MM.1S (cell line): ENCODE measurements at regions not wholly inside any gene's neighbourhood (a gene's known extent, or its start where the extent isn't known, plus 50 kb on each side); places are given as distances from the start of the nearest gene placed in this dataset.
"Not testable (repeated sequence)": the region's sequence is repeated elsewhere in the genome, so short reads cannot be mapped to it uniquely, and the experiment has no call there.

Experiments used
- DNase-seq: peaks from one replicate; pipeline ENCODE4 v3.0.0-alpha.2; 2015
- H2AFZ ChIP-seq: fragments of 300-600 bp; sonication (generic); 2 replicates; pipeline ENCODE4 v1.6.0; 2016; ENCODE audit warnings: antibody characterized with exemption, low read length
- H3F3A ChIP-seq: fragments of 300-600 bp; sonication (generic); 2 replicates; pipeline ENCODE4 v1.6.1; 2016; ENCODE audit warnings: mild to moderate bottlenecking, antibody characterized with exemption, low read length, moderate library complexity, mixed read lengths; ENCODE audit not compliant: insufficient read depth
- H3K27ac ChIP-seq: fragments of 300-600 bp; sonication (generic); 2 replicates; pipeline ENCODE4 v1.5.1; 2016; ENCODE audit warnings: mild to moderate bottlenecking, low read length
- H3K27me3 ChIP-seq: fragments of 300-600 bp; sonication (generic); replicated peaks from 2 replicates; pipeline ENCODE4 v1.6.0; 2016; ENCODE audit warnings: low read length; ENCODE audit not compliant: insufficient read depth
- H3K36me3 ChIP-seq: fragments of 300-600 bp; sonication (generic); replicated peaks from 2 replicates; pipeline ENCODE4 v1.6.1; 2016; ENCODE audit warnings: mild to moderate bottlenecking, low read length, mixed read lengths; ENCODE audit not compliant: insufficient read depth
- H3K4me1 ChIP-seq: fragments of 300-600 bp; sonication (generic); 2 replicates; pipeline ENCODE4 v1.6.1; 2016; ENCODE audit warnings: low read length, mixed read lengths
- H3K4me2 ChIP-seq: fragments of 300-600 bp; sonication (generic); 2 replicates; pipeline ENCODE4 v1.6.0; 2016; ENCODE audit warnings: low read depth, low read length
- H3K4me3 ChIP-seq: fragments of 300-600 bp; sonication (generic); 2 replicates; pipeline ENCODE4 v1.5.1; 2016; ENCODE audit warnings: low read length, mixed read lengths
- H3K79me2 ChIP-seq: fragments of 300-600 bp; sonication (generic); 2 replicates; pipeline ENCODE4 v1.6.1; 2016; ENCODE audit warnings: mixed run types, low read length, mixed read lengths
- H3K9ac ChIP-seq: fragments of 300-600 bp; sonication (generic); 2 replicates; pipeline ENCODE4 v1.6.1; 2016; ENCODE audit warnings: low read length, mixed read lengths
- H3K9me2 ChIP-seq: fragments of 300-600 bp; sonication (generic); replicated peaks from 2 replicates; pipeline ENCODE4 v1.6.1; 2016; ENCODE audit warnings: mild to moderate bottlenecking, low read length, mixed read lengths; ENCODE audit not compliant: insufficient read depth
- H3K9me3 ChIP-seq: fragments of 300-600 bp; sonication (generic); replicated peaks from 2 replicates; pipeline ENCODE4 v1.6.1; 2016; ENCODE audit warnings: mild to moderate bottlenecking, low read length, mixed read lengths; ENCODE audit not compliant: insufficient read depth
- H4K20me1 ChIP-seq: fragments of 300-600 bp; sonication (generic); 2 replicates; pipeline ENCODE4 v1.6.1; 2016; ENCODE audit warnings: mild to moderate bottlenecking, low read length, moderate library complexity, mixed read lengths; ENCODE audit not compliant: insufficient read depth
- CTCF ChIP-seq: fragments of 300-600 bp; sonication (generic); IDR thresholded peaks from 2 replicates; pipeline ENCODE4 v1.5.1; 2016; ENCODE audit warnings: antibody characterized with exemption, low read length, mixed read lengths
- EZH2 ChIP-seq: fragments of 300-600 bp; sonication (generic); optimal IDR thresholded peaks from 2 replicates; pipeline ENCODE3; 2017; ENCODE audit warnings: low read depth, mild to moderate bottlenecking, antibody characterized with exemption, low read length, mixed read lengths
- EZH2phosphoT487 ChIP-seq: fragments of 300-600 bp; sonication (generic); IDR thresholded peaks from 2 replicates; pipeline ENCODE4 v1.6.1; 2018; ENCODE audit warnings: antibody characterized with exemption, low read length

- H3K4me1 ChIP-seq, result no peaks in the 10 kb centered on the region
- no peaks in the 10 kb centered on the region for H3K9me3 ChIP-seq
- no peak for TF ChIP-seq CTCF
- TF ChIP-seq EZH2, result no peak
- TF ChIP-seq EZH2phosphoT487, result no peak
- H3K4me3 ChIP-seq, result no peak overlapping the region
- H3K36me3 ChIP-seq, result no peaks in the 10 kb centered on the region
- H4K20me1 ChIP-seq, result no peaks in the 10 kb centered on the region
- DNase-seq, result no peak
- H3K27ac ChIP-seq, result no peak overlapping the region
- H2AFZ ChIP-seq, result no peak overlapping the region
- no peaks in the 10 kb centered on the region for H3K27me3 ChIP-seq
- H3K9ac ChIP-seq, result no peak overlapping the region
- no peak overlapping the region for H3K4me2 ChIP-seq
- H3K79me2 ChIP-seq, result no peaks in the 10 kb centered on the region
- H3F3A ChIP-seq, result no peaks in the 10 kb centered on the region
- no peaks in the 10 kb centered on the region for H3K9me2 ChIP-seq
Observed at GRCh38 chr9:24881361-24881760, 335.7 kb upstream of the IZUMO3 start.

GRCh38 chr9:24879591-24879990 is 333.9 kb upstream of the IZUMO3 start:
- no peak overlapping the region for H3K9ac ChIP-seq
- H3K36me3 ChIP-seq, result no peaks in the 10 kb centered on the region
- no peak for TF ChIP-seq EZH2
- no peak for TF ChIP-seq CTCF
- no peak for TF ChIP-seq EZH2phosphoT487
- no peaks in the 10 kb centered on the region for H3K9me2 ChIP-seq
- H4K20me1 ChIP-seq, result no peaks in the 10 kb centered on the region
- no peaks in the 10 kb centered on the region for H3K9me3 ChIP-seq
- no peak overlapping the region for H3K27ac ChIP-seq
- H3K4me2 ChIP-seq, result no peak overlapping the region
- H3K4me1 ChIP-seq, result no peaks in the 10 kb centered on the region; the same call in 1 of the 2 replicates
- no peak overlapping the region for H3K4me3 ChIP-seq
- no peaks in the 10 kb centered on the region for H3K27me3 ChIP-seq
- H3F3A ChIP-seq, result no peaks in the 10 kb centered on the region
- no peaks in the 10 kb centered on the region for H3K79me2 ChIP-seq
- no peak for DNase-seq
- no peak overlapping the region for H2AFZ ChIP-seq

GRCh38 chr9:24856601-24857000 is 310.9 kb upstream of the IZUMO3 start:
- not testable (repeated sequence) for H3K79me2 ChIP-seq, DNase-seq, H3F3A ChIP-seq, H3K27ac ChIP-seq, H3K9me2 ChIP-seq, H3K9me3 ChIP-seq, H3K4me2 ChIP-seq, H3K4me1 ChIP-seq, H4K20me1 ChIP-seq, H3K36me3 ChIP-seq, H3K27me3 ChIP-seq, H2AFZ ChIP-seq, H3K4me3 ChIP-seq, H3K9ac ChIP-seq

- Histone ChIP-seq H3F3A (no peaks in the 10 kb centered on the region), H3K9me2 (no peaks in the 10 kb centered on the region), H3K4me1 (peaks cover 14% of the 10 kb centered on the region; the same call in 1 of the 2 replicates), H3K79me2 (no peaks in the 10 kb centered on the region), H2AFZ (no peak overlapping the region), H3K9me3 (no peaks in the 10 kb centered on the region), H4K20me1 (no peaks in the 10 kb centered on the region), H3K27me3 (no peaks in the 10 kb centered on the region), H3K27ac (peak overlapping the region; percentile 18; the same call in 1 of the 2 replicates), H3K36me3 (no peaks in the 10 kb centered on the region), H3K9ac (no peak overlapping the region), H3K4me3 (no peak overlapping the region), H3K4me2 (no peak overlapping the region)
- TF ChIP-seq EZH2, result no peak
- DNase-seq, result peak; percentile 7
Observed at GRCh38 chr9:24846248-24846912, 300.7 kb upstream of the IZUMO3 start.
